ENCODE measurements at regions not wholly inside any gene's neighbourhood (a gene's known extent, or its start where the extent isn't known, plus 50 kb on each side); places are given as distances from the start of the nearest gene placed in this dataset.

DNA sequence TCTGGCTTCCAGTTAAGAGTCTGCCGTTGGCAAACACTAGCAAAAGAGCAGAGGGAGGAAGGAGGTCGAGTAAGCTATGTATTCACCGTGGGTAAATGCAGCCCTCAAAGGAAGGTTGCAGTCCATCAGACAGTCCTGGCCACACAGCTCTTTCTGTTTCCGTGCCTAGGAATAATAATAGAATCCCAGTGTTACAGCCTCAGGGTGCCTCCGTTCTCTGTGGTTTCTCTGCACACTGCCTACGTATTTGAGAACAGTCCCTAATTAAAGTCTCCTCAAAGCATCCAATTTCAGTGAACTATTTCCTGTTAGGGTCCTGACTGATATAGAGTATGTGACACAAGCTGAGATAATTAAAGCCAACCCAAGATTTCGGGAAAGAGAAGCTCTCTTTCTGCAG lies 176.7 kb downstream of the GPAM start:
- TF ChIP-seq POLR2A (IDR thresholded peaks at IDR 0.05; ENCODE audit: control extremely low read depth in 1 of 2, low read depth in 2 of 2, low read length in 2 of 2) (no peak), SP1 (IDR thresholded peaks at IDR 0.05; ENCODE audit: low read depth, low read length) (no peak), SP2 (IDR thresholded peaks at IDR 0.05; ENCODE audit: low read length) (no peak), TCF12 (IDR thresholded peaks at IDR 0.05; ENCODE audit: low read depth, low read length) (no peak), POLR2AphosphoS5 (IDR thresholded peaks at IDR 0.05; ENCODE audit: low read depth, low read length) (no peak), GABPA (IDR thresholded peaks at IDR 0.05; ENCODE audit: borderline replicate concordance, insufficient read depth, low read length) (no peak), SUZ12 (IDR thresholded peaks at IDR 0.05; ENCODE audit: low read length) (no peak), CREB1 (IDR thresholded peaks at IDR 0.05) (no peak), FOSL1 (IDR thresholded peaks at IDR 0.05; ENCODE audit: insufficient read depth, low read depth, low read length) (no peak), TAF1 (IDR thresholded peaks at IDR 0.05; ENCODE audit: low read depth, low read length) (no peak)
- TF ChIP-seq, protein P1, sequence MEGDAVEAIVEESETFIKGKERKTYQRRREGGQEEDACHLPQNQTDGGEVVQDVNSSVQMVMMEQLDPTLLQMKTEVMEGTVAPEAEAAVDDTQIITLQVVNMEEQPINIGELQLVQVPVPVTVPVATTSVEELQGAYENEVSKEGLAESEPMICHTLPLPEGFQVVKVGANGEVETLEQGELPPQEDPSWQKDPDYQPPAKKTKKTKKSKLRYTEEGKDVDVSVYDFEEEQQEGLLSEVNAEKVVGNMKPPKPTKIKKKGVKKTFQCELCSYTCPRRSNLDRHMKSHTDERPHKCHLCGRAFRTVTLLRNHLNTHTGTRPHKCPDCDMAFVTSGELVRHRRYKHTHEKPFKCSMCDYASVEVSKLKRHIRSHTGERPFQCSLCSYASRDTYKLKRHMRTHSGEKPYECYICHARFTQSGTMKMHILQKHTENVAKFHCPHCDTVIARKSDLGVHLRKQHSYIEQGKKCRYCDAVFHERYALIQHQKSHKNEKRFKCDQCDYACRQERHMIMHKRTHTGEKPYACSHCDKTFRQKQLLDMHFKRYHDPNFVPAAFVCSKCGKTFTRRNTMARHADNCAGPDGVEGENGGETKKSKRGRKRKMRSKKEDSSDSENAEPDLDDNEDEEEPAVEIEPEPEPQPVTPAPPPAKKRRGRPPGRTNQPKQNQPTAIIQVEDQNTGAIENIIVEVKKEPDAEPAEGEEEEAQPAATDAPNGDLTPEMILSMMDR (IDR thresholded peaks at IDR 0.05; ENCODE audit: control extremely low read depth in 1 of 3, insufficient read depth in 1 of 3, low read depth in 1 of 3, low read length in 3 of 3) = no peak
- TF ChIP-seq, protein P2, sequence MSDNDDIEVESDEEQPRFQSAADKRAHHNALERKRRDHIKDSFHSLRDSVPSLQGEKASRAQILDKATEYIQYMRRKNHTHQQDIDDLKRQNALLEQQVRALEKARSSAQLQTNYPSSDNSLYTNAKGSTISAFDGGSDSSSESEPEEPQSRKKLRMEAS (IDR thresholded peaks at IDR 0.05) = no peak
- TF ChIP-seq, protein P3, sequence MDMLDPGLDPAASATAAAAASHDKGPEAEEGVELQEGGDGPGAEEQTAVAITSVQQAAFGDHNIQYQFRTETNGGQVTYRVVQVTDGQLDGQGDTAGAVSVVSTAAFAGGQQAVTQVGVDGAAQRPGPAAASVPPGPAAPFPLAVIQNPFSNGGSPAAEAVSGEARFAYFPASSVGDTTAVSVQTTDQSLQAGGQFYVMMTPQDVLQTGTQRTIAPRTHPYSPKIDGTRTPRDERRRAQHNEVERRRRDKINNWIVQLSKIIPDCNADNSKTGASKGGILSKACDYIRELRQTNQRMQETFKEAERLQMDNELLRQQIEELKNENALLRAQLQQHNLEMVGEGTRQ (IDR thresholded peaks at IDR 0.05; ENCODE audit: low read length) = no peak

Measured in H1 (cell line).